Fibroblast of villous mesenchyme (primary cell): ENCODE measurements at regions not wholly inside any gene's neighbourhood (a gene's known extent, or its start where the extent isn't known, plus 50 kb on each side); places are given as distances from the start of the nearest gene placed in this dataset.

Experiments used
- DNase-seq: peaks from one replicate; pipeline ENCODE4 v3.0.0-alpha.2; 2010; ENCODE audit warnings: low read depth
- H3K4me3 ChIP-seq: 2 replicates; pipeline ENCODE4 v1.5.1; 2011; ENCODE audit warnings: low read depth, mild to moderate bottlenecking, low read length
- CTCF ChIP-seq: IDR thresholded peaks from 2 replicates; pipeline ENCODE4 v1.5.1; 2012; ENCODE audit warnings: low read depth, mild to moderate bottlenecking, low read length; ENCODE audit not compliant: insufficient read depth

- DNase-seq = peak; percentile 95
- TF ChIP-seq CTCF = peak; percentile 98
- peak overlapping the region; percentile 68 for H3K4me3 ChIP-seq
Observed at GRCh38 chr11:135075740-135076139, 663.7 kb upstream of the B3GAT1 start.

- TF ChIP-seq CTCF = no peak
- no peak for DNase-seq
- H3K4me3 ChIP-seq = no peak overlapping the region
Observed at GRCh38 chr11:135074397-135074998, 662.5 kb upstream of the B3GAT1 start.

- no peak overlapping the region for H3K4me3 ChIP-seq
- DNase-seq = no peak
- no peak for TF ChIP-seq CTCF
Observed at GRCh38 chr11:135073870-135074269, 661.8 kb upstream of the B3GAT1 start.

- DNase-seq = no peak
- H3K4me3 ChIP-seq = no peak overlapping the region
- no peak for TF ChIP-seq CTCF
Observed at GRCh38 chr11:135073381-135073780, 661.3 kb upstream of the B3GAT1 start.

- H3K4me3 ChIP-seq = no peak overlapping the region
- DNase-seq = no peak
Observed at GRCh38 chr11:135069890-135070289, 657.8 kb upstream of the B3GAT1 start.

GRCh38 chr11:135069063-135069462, 657.0 kb upstream of the B3GAT1 start:
- no peak for TF ChIP-seq CTCF
- DNase-seq = no peak
- H3K4me3 ChIP-seq = no peak overlapping the region

More at GRCh38 chr11:135069890-135070289, 657.8 kb upstream of the B3GAT1 start:
- TF ChIP-seq CTCF = no peak

- no peak for TF ChIP-seq CTCF
- DNase-seq = no peak
- H3K4me3 ChIP-seq = no peak overlapping the region
Observed at GRCh38 chr11:135062994-135063393, 651.0 kb upstream of the B3GAT1 start.
